PFSK-1 (cell line): ENCODE measurements at regions not wholly inside any gene's neighbourhood (a gene's known extent, or its start where the extent isn't known, plus 50 kb on each side); places are given as distances from the start of the nearest gene placed in this dataset.

Source experiments
- FOXP2 ChIP-seq: optimal IDR thresholded peaks from 2 replicates; pipeline ENCODE3; 2011; ENCODE audit warnings: borderline replicate concordance, control low read depth, inconsistent platforms; ENCODE audit not compliant: insufficient read depth; ENCODE audit errors: extremely low read length, extremely low read depth
- POLR2AphosphoS5 ChIP-seq: IDR thresholded peaks from 2 replicates; pipeline ENCODE4 v1.6.1; 2012; ENCODE audit warnings: low read depth, mild to moderate bottlenecking, control low read depth, low read length, moderate library complexity
- REST ChIP-seq, 2 experiments: IDR thresholded peaks; 2 replicates each; pipeline versions ENCODE4 v1.6.1 to v1.8.0; 2011 to 2012; ENCODE audit warnings: low read depth in 2 of 2, low read length in 2 of 2, control low read depth in 1 of 2, inconsistent platforms in 1 of 2, mild to moderate bottlenecking in 1 of 2, moderate library complexity in 1 of 2; ENCODE audit not compliant: insufficient read depth in 1 of 2
- SIN3A ChIP-seq: IDR thresholded peaks from 2 replicates; pipeline ENCODE4 v1.6.1; 2012; ENCODE audit warnings: mild to moderate bottlenecking, low read length, moderate library complexity, borderline replicate concordance; ENCODE audit not compliant: insufficient read depth
- TAF1 ChIP-seq: IDR thresholded peaks from 2 replicates; pipeline ENCODE4 v1.6.1; 2012; ENCODE audit warnings: low read length, control low read depth, borderline replicate concordance; ENCODE audit not compliant: insufficient read depth

GRCh38 chr11:24181395-24182047, 315.3 kb upstream of the LUZP2 start:
- TF ChIP-seq REST (IDR thresholded peaks at IDR 0.05; ENCODE audit: insufficient read depth in 1 of 2, low read depth in 2 of 2, low read length in 2 of 2) (no peak), TAF1 (no peak), POLR2AphosphoS5 (no peak), FOXP2 (no peak), SIN3A (no peak)
